HFF-Myc (cell line): ENCODE measurements at regions not wholly inside any gene's neighbourhood (a gene's known extent, or its start where the extent isn't known, plus 50 kb on each side); places are given as distances from the start of the nearest gene placed in this dataset.

Experiments
- DNase-seq: peaks from one replicate; pipeline ENCODE4 v3.0.0-alpha.2; 2011; ENCODE audit warnings: low read depth; ENCODE audit errors: extremely low read depth
- H3K4me3 ChIP-seq: replicated peaks from 2 replicates; pipeline ENCODE4 v1.5.1; 2011; ENCODE audit warnings: low read depth, mild to moderate bottlenecking, control low read depth, low read length
- CTCF ChIP-seq: IDR thresholded peaks from 2 replicates; pipeline ENCODE4 v1.5.1; 2012; ENCODE audit warnings: mild to moderate bottlenecking, low read depth, low read length, control low read depth; ENCODE audit errors: missing control alignments

DNA sequence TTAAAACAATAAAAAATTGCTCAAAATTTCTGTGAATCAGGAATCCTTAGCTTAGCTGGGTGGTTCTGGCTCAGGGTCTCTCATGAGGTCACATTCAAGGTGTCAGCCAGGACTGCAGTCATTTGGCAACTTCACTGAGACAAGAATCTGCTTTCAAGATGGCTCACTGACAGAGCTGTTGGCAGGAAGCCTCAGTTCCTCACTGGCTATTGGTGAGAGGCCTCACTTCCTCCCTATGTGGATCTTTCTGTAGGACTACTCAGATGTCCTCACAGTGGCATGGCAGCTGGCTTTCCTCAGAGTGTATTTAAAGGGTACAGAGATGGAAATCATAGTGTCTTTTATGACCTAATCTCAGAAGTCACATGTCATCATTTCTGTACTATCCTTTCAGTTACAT is 785.7 kb downstream of the ADGRL2 start:
- DNase-seq = no peak
- TF ChIP-seq CTCF = no peak
- no peak overlapping the region for H3K4me3 ChIP-seq

- no peak overlapping the region for H3K4me3 ChIP-seq
- TF ChIP-seq CTCF = no peak
- no peak for DNase-seq
Measured at GRCh38 chr1:82582347-82582746, 781.6 kb downstream of the ADGRL2 start.

GRCh38 chr1:82578086-82578726 is 777.5 kb downstream of the ADGRL2 start:
- no peak overlapping the region for H3K4me3 ChIP-seq
- DNase-seq = no peak
- no peak for TF ChIP-seq CTCF

DNA sequence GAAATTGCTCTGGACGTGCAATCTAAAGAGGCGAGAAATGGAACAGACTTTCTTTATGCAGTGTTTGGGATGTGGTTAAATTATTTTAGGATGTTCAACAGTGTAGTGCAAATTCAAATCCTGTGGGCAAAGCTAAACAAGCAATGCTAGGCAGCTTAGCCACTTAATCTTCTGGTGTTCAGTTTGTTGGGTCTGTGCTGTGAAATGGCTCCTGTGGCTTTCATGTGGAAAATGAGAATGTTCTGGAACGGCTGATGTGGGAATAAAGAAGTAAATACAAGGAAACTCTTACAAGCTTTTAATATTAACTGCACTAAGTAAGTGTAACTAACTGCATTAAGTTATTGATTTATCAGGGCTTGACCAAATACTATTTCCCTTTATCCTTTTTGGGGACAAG is 766.6 kb downstream of the ADGRL2 start:
- H3K4me3 ChIP-seq = no peak overlapping the region
- TF ChIP-seq CTCF = no peak
- DNase-seq = no peak

DNA sequence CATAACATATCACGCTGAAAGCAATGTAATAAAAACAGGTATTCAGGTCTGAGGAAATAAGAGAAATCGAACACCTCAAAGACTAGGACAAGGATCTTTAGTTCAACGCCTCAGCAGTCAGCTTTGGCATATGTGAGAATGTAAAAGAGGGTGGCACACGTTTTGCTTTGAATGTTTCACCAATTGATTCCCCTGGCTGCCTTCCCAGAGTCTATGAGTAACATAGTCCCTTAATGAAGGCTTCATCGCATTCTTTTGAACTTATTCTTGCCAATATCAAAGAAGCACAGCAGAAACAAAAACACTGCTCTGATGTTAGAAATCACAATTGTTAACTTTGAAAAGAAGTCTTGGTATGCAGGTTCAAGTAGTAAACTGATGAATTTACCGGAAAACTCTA is 764.8 kb downstream of the ADGRL2 start:
- peak; percentile 1 for DNase-seq
- H3K4me3 ChIP-seq = no peak overlapping the region
- TF ChIP-seq CTCF = no peak

DNA sequence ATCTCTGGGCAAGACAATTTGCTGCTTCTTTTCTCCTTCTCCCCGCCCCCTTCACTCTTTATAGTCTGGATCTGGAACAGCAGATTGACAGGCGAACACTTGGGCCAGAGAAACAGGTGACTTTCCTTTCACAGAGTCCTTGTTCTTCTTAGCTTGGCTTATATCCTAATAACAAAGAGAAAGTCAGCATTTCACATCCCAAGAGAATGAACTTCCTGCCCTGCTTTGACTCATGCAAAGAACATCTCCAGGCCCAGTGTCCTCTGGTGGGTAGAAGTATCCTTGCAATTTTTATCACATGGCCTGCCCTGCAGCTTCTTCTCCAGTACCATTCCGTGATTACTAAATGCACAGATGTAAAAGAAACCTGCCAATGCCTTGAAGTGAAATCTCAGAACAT is 764.4 kb downstream of the ADGRL2 start:
- DNase-seq = peak; percentile 21
- TF ChIP-seq CTCF = no peak
- no peak overlapping the region for H3K4me3 ChIP-seq

- H3K4me3 ChIP-seq = no peak overlapping the region
- no peak for DNase-seq
- TF ChIP-seq CTCF = no peak
Measured at GRCh38 chr1:82564333-82564732, 763.6 kb downstream of the ADGRL2 start.
